GM18498 (cell line): ENCODE measurements at regions not wholly inside any gene's neighbourhood (a gene's known extent, or its start where the extent isn't known, plus 50 kb on each side); places are given as distances from the start of the nearest gene placed in this dataset.
"Not testable (repeated sequence)": the region's sequence is repeated elsewhere in the genome, so short reads cannot be mapped to it uniquely, and the experiment has no call there.

Source experiments
- ATAC-seq: cut with Tn5 transposase; IDR thresholded peaks from one replicate; pipeline ENCODE4 v1.9.1; 2021; ENCODE audit warnings: mild to moderate bottlenecking, moderate library complexity; ENCODE audit not compliant: unreplicated experiment

- peak; percentile 81 for ATAC-seq
Observed at GRCh38 chr18:22563164-22563583, 145.5 kb upstream of the CTAGE1 start.

GRCh38 chr18:22564036-22564435, 146.3 kb upstream of the CTAGE1 start:
- no peak for ATAC-seq

GRCh38 chr18:22566703-22567420, 149.1 kb upstream of the CTAGE1 start:
- ATAC-seq = no peak

GRCh38 chr18:22567794-22568193, 150.1 kb upstream of the CTAGE1 start:
- no peak for ATAC-seq

- no peak for ATAC-seq
Observed at GRCh38 chr18:22570492-22570891, 152.8 kb upstream of the CTAGE1 start.

GRCh38 chr18:22572341-22572740, 154.6 kb upstream of the CTAGE1 start:
- no peak for ATAC-seq

- ATAC-seq = no peak
Observed at GRCh38 chr18:22579271-22579670, 161.6 kb upstream of the CTAGE1 start.

GRCh38 chr18:22585333-22585732, 167.6 kb upstream of the CTAGE1 start:
- ATAC-seq = no peak

- no peak for ATAC-seq
Observed at GRCh38 chr18:22585821-22586220, 168.1 kb upstream of the CTAGE1 start.

- ATAC-seq = no peak
Observed at GRCh38 chr18:22591222-22591621, 173.5 kb upstream of the CTAGE1 start.

- no peak for ATAC-seq
Observed at GRCh38 chr18:22594155-22594690, 176.5 kb upstream of the CTAGE1 start.

- no peak for ATAC-seq
Observed at GRCh38 chr18:22601481-22601880, 183.8 kb upstream of the CTAGE1 start.

- ATAC-seq = not testable (repeated sequence)
Observed at GRCh38 chr18:22602456-22602855, 184.7 kb upstream of the CTAGE1 start.

- no peak for ATAC-seq
Observed at GRCh38 chr18:22603902-22604301, 186.2 kb upstream of the CTAGE1 start.

- ATAC-seq = no peak
Observed at GRCh38 chr18:22604390-22604985, 186.8 kb upstream of the CTAGE1 start.

- no peak for ATAC-seq
Observed at GRCh38 chr18:22604986-22605421, 187.3 kb upstream of the CTAGE1 start.

GRCh38 chr18:22605736-22606135, 188.0 kb upstream of the CTAGE1 start:
- no peak for ATAC-seq

GRCh38 chr18:22606563-22607283, 189.0 kb upstream of the CTAGE1 start:
- ATAC-seq = no peak

- no peak for ATAC-seq
Observed at GRCh38 chr18:22607284-22607635, 189.5 kb upstream of the CTAGE1 start.

GRCh38 chr18:22608847-22609246, 191.1 kb upstream of the CTAGE1 start:
- ATAC-seq = no peak

- no peak for ATAC-seq
Observed at GRCh38 chr18:22609642-22610041, 191.9 kb upstream of the CTAGE1 start.
